ENCODE measurements at regions not wholly inside any gene's neighbourhood (a gene's known extent, or its start where the extent isn't known, plus 50 kb on each side); places are given as distances from the start of the nearest gene placed in this dataset.

DNA sequence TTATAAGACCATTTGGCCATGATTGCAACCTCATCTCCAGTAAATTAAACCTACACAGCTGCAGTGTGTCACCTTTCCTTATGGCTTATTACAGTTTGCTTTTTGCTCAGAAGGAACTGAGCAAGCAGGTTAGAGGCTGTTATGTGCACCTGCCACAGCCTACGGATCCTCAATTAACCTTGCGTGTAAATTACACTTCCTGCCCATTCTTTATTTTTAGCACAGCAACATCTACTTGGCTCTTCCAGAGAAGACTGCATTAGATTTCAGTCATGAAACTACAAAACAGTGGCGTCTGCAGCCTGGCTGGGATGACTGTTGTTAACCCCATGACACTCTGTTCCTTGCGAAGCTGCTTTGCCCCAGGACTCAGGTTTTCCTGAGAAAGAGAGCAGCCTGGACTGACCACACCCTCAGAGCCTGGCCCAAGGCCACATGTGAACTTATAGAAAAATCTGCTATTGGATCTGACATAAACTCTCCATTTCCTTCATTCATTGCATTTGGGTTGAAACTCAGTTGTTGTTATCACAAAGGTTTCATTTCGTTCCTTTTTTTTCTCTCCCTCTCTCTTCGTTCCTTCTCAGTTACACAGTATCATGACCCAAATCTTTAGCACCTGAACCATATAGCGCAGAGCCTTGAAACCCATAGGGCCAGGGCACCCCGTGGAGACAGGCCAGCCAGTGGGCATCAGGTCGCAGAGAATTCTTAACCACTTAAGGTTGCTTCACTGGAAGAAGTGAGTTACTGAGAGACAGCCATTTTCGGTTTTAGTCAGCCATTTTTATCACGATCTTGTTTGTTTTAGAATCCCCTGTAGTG lies 138.6 kb downstream of the PALM2AKAP2 start:
- Histone ChIP-seq H3K9ac (ENCODE audit: low read length) (peak overlapping the region; percentile 65), H3K79me2 (ENCODE audit: insufficient read depth, low read length) (no peaks in the 10 kb centered on the region), H3K27ac (ENCODE audit: low read depth, low read length, poor library complexity, severe bottlenecking) (peak overlapping the region; percentile 98), H3K36me3 (ENCODE audit: insufficient read depth, low read length) (no peaks in the 10 kb centered on the region), H2AFZ (ENCODE audit: low read length) (no peak overlapping the region), H4K20me1 (ENCODE audit: insufficient read depth, low read length) (no peaks in the 10 kb centered on the region), H3K27me3 (ENCODE audit: insufficient read depth, low read length) (no peaks in the 10 kb centered on the region), H3F3A (ENCODE audit: insufficient read depth, low read length) (peaks cover 5% of the 10 kb centered on the region; the same call in 1 of the 2 replicates), H3K9me2 (ENCODE audit: low read depth, low read length) (no peaks in the 10 kb centered on the region), H3K4me2 (ENCODE audit: low read length) (peak overlapping the region; percentile 68), H3K9me3 (ENCODE audit: low read length) (no peaks in the 10 kb centered on the region), H3K4me1 (ENCODE audit: insufficient read depth, low read length, severe bottlenecking) (peaks cover 95% of the 10 kb centered on the region), H3K4me3 (ENCODE audit: low read depth, low read length, poor library complexity, severe bottlenecking) (peak overlapping the region; percentile 33)
- no peak for TF ChIP-seq EZH2 (IDR thresholded peaks at IDR 0.05; ENCODE audit: borderline replicate concordance, low read length)
- TF ChIP-seq, protein P1, sequence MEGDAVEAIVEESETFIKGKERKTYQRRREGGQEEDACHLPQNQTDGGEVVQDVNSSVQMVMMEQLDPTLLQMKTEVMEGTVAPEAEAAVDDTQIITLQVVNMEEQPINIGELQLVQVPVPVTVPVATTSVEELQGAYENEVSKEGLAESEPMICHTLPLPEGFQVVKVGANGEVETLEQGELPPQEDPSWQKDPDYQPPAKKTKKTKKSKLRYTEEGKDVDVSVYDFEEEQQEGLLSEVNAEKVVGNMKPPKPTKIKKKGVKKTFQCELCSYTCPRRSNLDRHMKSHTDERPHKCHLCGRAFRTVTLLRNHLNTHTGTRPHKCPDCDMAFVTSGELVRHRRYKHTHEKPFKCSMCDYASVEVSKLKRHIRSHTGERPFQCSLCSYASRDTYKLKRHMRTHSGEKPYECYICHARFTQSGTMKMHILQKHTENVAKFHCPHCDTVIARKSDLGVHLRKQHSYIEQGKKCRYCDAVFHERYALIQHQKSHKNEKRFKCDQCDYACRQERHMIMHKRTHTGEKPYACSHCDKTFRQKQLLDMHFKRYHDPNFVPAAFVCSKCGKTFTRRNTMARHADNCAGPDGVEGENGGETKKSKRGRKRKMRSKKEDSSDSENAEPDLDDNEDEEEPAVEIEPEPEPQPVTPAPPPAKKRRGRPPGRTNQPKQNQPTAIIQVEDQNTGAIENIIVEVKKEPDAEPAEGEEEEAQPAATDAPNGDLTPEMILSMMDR (IDR thresholded peaks at IDR 0.05; ENCODE audit: low read length), result no peak

DNA sequence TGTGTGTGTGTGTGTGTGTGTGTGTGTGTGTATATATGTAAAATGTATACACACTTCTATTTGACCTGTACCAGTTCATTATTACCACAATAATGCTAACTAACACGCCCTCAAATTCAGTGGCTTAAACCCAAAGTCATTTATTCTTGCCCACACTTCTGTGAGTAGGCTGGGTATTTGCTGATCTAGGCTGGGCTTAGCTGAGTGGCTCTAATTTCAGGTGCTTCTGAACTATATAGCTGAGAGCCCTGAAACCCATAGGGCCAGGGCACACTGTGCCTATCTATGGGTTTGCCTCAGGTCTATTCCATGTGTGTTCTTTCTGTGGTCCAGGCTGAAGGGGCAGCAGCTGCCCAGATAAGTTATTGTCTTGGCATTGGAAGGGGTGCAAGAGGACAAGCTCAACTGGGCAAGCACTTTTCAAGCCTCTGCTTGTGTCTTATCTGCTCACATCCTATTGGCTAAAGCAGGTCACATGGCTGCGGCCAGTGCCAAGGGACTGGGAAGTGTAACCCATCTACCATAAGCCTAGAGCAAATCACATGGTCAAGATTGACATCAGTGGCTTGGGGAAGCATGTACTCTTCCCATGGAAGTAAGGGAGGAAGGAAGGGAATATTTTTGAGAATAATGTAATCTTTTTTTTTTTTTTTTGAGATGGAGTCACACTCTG lies 139.9 kb downstream of the PALM2AKAP2 start:
- Histone ChIP-seq H3K4me2 (ENCODE audit: low read length) (no peak overlapping the region; the same call in 1 of the 2 replicates), H3K36me3 (ENCODE audit: insufficient read depth, low read length) (no peaks in the 10 kb centered on the region), H3K27ac (ENCODE audit: low read depth, low read length, poor library complexity, severe bottlenecking) (peak overlapping the region; percentile 98), H4K20me1 (ENCODE audit: insufficient read depth, low read length) (no peaks in the 10 kb centered on the region), H3K9ac (ENCODE audit: low read length) (peak overlapping the region; percentile 1; the same call in 1 of the 2 replicates), H3K9me2 (ENCODE audit: low read depth, low read length) (no peaks in the 10 kb centered on the region), H3K9me3 (ENCODE audit: low read length) (no peaks in the 10 kb centered on the region), H3K4me3 (ENCODE audit: low read depth, low read length, poor library complexity, severe bottlenecking) (no peak overlapping the region), H3K27me3 (ENCODE audit: insufficient read depth, low read length) (no peaks in the 10 kb centered on the region), H3K4me1 (ENCODE audit: insufficient read depth, low read length, severe bottlenecking) (peaks cover 83% of the 10 kb centered on the region), H3F3A (ENCODE audit: insufficient read depth, low read length) (peaks cover 2% of the 10 kb centered on the region; the same call in 1 of the 2 replicates), H2AFZ (ENCODE audit: low read length) (no peak overlapping the region), H3K79me2 (ENCODE audit: insufficient read depth, low read length) (no peaks in the 10 kb centered on the region)
- TF ChIP-seq, protein P1 (IDR thresholded peaks at IDR 0.05; ENCODE audit: low read length), result no peak
- no peak for TF ChIP-seq EZH2 (IDR thresholded peaks at IDR 0.05; ENCODE audit: borderline replicate concordance, low read length)

DNA sequence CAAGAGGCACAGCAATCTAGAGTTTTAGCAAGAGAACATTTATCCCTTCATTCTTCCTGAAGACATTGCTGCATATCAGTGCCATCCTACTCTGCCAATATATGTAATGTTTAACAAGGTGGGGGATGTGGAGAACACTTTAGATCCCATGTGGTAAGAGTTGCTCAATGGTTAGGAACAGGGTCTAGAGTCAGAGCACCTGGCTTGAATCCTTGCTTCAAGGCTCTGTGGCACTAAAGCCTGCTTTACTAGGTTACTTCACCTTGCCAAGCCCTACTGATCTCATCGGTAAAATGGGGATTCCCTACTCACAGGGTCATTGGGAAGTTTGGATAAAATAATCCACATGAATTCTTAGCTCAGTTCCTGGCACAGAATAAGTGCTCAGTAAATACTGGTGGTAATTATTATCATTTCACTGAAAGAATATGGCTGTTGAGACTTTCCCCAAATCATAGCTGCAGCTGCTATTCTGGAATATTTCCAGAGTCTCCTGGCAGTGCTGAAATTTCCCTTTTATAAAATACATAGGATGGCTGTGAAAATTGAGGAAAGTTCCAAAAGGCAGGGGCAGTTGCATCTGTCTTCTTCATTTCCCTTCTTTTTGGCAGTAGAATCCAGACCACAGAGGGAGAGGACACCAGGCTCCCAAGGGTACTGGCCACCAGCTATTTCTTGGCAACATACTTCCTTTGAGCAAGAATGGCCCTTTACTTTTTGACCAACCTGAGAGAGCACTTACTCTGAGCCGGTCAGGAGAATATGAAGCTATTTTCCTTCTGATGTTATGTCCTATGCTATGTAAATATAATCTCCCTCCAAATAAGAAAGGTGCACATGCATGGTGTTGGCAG lies 142.8 kb downstream of the PALM2AKAP2 start:
- Histone ChIP-seq H3K9ac (ENCODE audit: low read length) (no peak overlapping the region), H3K27me3 (ENCODE audit: insufficient read depth, low read length) (no peaks in the 10 kb centered on the region), H3K4me3 (ENCODE audit: low read depth, low read length, poor library complexity, severe bottlenecking) (no peak overlapping the region), H2AFZ (ENCODE audit: low read length) (no peak overlapping the region), H3K9me2 (ENCODE audit: low read depth, low read length) (no peaks in the 10 kb centered on the region), H3K4me2 (ENCODE audit: low read length) (no peak overlapping the region), H3K79me2 (ENCODE audit: insufficient read depth, low read length) (no peaks in the 10 kb centered on the region), H3K36me3 (ENCODE audit: insufficient read depth, low read length) (no peaks in the 10 kb centered on the region), H3F3A (ENCODE audit: insufficient read depth, low read length) (no peaks in the 10 kb centered on the region; the same call in 1 of the 2 replicates), H4K20me1 (ENCODE audit: insufficient read depth, low read length) (no peaks in the 10 kb centered on the region), H3K4me1 (ENCODE audit: insufficient read depth, low read length, severe bottlenecking) (peaks cover 65% of the 10 kb centered on the region), H3K9me3 (ENCODE audit: low read length) (no peaks in the 10 kb centered on the region), H3K27ac (ENCODE audit: low read depth, low read length, poor library complexity, severe bottlenecking) (peak overlapping the region; percentile 21)
- TF ChIP-seq, protein P1 (IDR thresholded peaks at IDR 0.05; ENCODE audit: low read length), result no peak
- TF ChIP-seq EZH2 (IDR thresholded peaks at IDR 0.05; ENCODE audit: borderline replicate concordance, low read length), result no peak
